ENCODE measurements at regions not wholly inside any gene's neighbourhood (a gene's known extent, or its start where the extent isn't known, plus 50 kb on each side); places are given as distances from the start of the nearest gene placed in this dataset.

- H2AFZ ChIP-seq (ENCODE audit: control insufficient read depth, low read length): no peak overlapping the region
- FAIRE-seq: no peak
- no peaks in the 10 kb centered on the region for H3K4me1 ChIP-seq (ENCODE audit: control insufficient read depth, extremely low read depth, insufficient read depth, low read length)
- no peak overlapping the region for H3K4me3 ChIP-seq (ENCODE audit: control insufficient read depth in 2 of 3, extremely low read depth in 1 of 3, insufficient read depth in 2 of 3, low read depth in 1 of 3, low read length in 3 of 3)
- H3K9ac ChIP-seq (ENCODE audit: control insufficient read depth, extremely low read depth, insufficient read depth, low read length): no peak overlapping the region
- no peaks in the 10 kb centered on the region for H3K9me3 ChIP-seq (ENCODE audit: control insufficient read depth, low read depth, low read length)
- H3K9me1 ChIP-seq (ENCODE audit: control insufficient read depth, extremely low read depth, insufficient read depth, low read length): no peaks in the 10 kb centered on the region
- no peak for DNase-seq (ENCODE audit: low read depth, low spot score)
- no peaks in the 10 kb centered on the region for H3K27me3 ChIP-seq (ENCODE audit: control insufficient read depth, extremely low read depth, insufficient read depth, low read length)
- no peaks in the 10 kb centered on the region for H3K36me3 ChIP-seq (ENCODE audit: control insufficient read depth in 2 of 2, extremely low read depth in 1 of 2, insufficient read depth in 2 of 2, low read length in 2 of 2)
- H4K20me1 ChIP-seq (ENCODE audit: control insufficient read depth, extremely low read depth, insufficient read depth, low read length): no peaks in the 10 kb centered on the region
- H3K27ac ChIP-seq (ENCODE audit: control insufficient read depth, insufficient read depth, low read length): no peak overlapping the region
- no peak for TF ChIP-seq EZH2 (IDR thresholded peaks at IDR 0.05; ENCODE audit: low read length)
- TF ChIP-seq, protein P1, sequence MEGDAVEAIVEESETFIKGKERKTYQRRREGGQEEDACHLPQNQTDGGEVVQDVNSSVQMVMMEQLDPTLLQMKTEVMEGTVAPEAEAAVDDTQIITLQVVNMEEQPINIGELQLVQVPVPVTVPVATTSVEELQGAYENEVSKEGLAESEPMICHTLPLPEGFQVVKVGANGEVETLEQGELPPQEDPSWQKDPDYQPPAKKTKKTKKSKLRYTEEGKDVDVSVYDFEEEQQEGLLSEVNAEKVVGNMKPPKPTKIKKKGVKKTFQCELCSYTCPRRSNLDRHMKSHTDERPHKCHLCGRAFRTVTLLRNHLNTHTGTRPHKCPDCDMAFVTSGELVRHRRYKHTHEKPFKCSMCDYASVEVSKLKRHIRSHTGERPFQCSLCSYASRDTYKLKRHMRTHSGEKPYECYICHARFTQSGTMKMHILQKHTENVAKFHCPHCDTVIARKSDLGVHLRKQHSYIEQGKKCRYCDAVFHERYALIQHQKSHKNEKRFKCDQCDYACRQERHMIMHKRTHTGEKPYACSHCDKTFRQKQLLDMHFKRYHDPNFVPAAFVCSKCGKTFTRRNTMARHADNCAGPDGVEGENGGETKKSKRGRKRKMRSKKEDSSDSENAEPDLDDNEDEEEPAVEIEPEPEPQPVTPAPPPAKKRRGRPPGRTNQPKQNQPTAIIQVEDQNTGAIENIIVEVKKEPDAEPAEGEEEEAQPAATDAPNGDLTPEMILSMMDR (optimal IDR thresholded peaks at IDR 0.05 in 1 of 3, IDR thresholded peaks at IDR 0.05 in 1 of 3, conservative IDR thresholded peaks at IDR 0.05 in 1 of 3; ENCODE audit: extremely low read depth in 1 of 3, insufficient read depth in 2 of 3, low read length in 3 of 3): peak in 2 of 3 experiments; percentile 30 to 59
- dilution Hi-C loops (cut with MboI; ENCODE audit: extremely low pct_ligation_motif_present, low sequenced_read_pairs): no loop called here
- no peaks in the 10 kb centered on the region for H3K79me2 ChIP-seq (ENCODE audit: control insufficient read depth, insufficient read depth, low read length)
- H3K4me2 ChIP-seq (ENCODE audit: control insufficient read depth, extremely low read depth, insufficient read depth, low read depth, low read length): no peak overlapping the region
Observed at GRCh38 chr4:148874331-148874730, 432.1 kb upstream of the NR3C2 start.

- Histone ChIP-seq H3K36me3 (ENCODE audit: control insufficient read depth in 2 of 2, extremely low read depth in 1 of 2, insufficient read depth in 2 of 2, low read length in 2 of 2) (no peaks in the 10 kb centered on the region), H3K4me3 (ENCODE audit: control insufficient read depth in 2 of 3, extremely low read depth in 1 of 3, insufficient read depth in 2 of 3, low read depth in 1 of 3, low read length in 3 of 3) (no peak overlapping the region), H3K4me1 (ENCODE audit: control insufficient read depth, extremely low read depth, insufficient read depth, low read length) (no peaks in the 10 kb centered on the region), H3K9ac (ENCODE audit: control insufficient read depth, extremely low read depth, insufficient read depth, low read length) (no peak overlapping the region), H4K20me1 (ENCODE audit: control insufficient read depth, extremely low read depth, insufficient read depth, low read length) (no peaks in the 10 kb centered on the region), H3K9me1 (ENCODE audit: control insufficient read depth, extremely low read depth, insufficient read depth, low read length) (no peaks in the 10 kb centered on the region), H3K27me3 (ENCODE audit: control insufficient read depth, extremely low read depth, insufficient read depth, low read length) (no peaks in the 10 kb centered on the region), H3K9me3 (ENCODE audit: control insufficient read depth, low read depth, low read length) (no peaks in the 10 kb centered on the region), H3K79me2 (ENCODE audit: control insufficient read depth, insufficient read depth, low read length) (no peaks in the 10 kb centered on the region), H3K4me2 (ENCODE audit: control insufficient read depth, extremely low read depth, insufficient read depth, low read depth, low read length) (no peak overlapping the region), H2AFZ (ENCODE audit: control insufficient read depth, low read length) (no peak overlapping the region), H3K27ac (ENCODE audit: control insufficient read depth, insufficient read depth, low read length) (no peak overlapping the region)
- no peak for FAIRE-seq
- TF ChIP-seq, protein P1 (optimal IDR thresholded peaks at IDR 0.05 in 1 of 3, IDR thresholded peaks at IDR 0.05 in 1 of 3, conservative IDR thresholded peaks at IDR 0.05 in 1 of 3; ENCODE audit: extremely low read depth in 1 of 3, insufficient read depth in 2 of 3, low read length in 3 of 3): no peak
- TF ChIP-seq EZH2 (IDR thresholded peaks at IDR 0.05; ENCODE audit: low read length): no peak
- dilution Hi-C loops (cut with MboI; ENCODE audit: extremely low pct_ligation_motif_present, low sequenced_read_pairs): no loop called here
- DNase-seq (ENCODE audit: low read depth, low spot score): no peak
Observed at GRCh38 chr4:148868191-148868590, 426.0 kb upstream of the NR3C2 start.
